ENCODE measurements at regions not wholly inside any gene's neighbourhood (a gene's known extent, or its start where the extent isn't known, plus 50 kb on each side); places are given as distances from the start of the nearest gene placed in this dataset.

- Histone ChIP-seq H2BK120ac (ENCODE audit: low read depth, low read length) (no peak overlapping the region), H3K18ac (ENCODE audit: low read length) (no peak overlapping the region), H3K4me1 (ENCODE audit: control insufficient read depth, low read depth, low read length) (no peaks in the 10 kb centered on the region), H3K9ac (ENCODE audit: low read length) (no peak overlapping the region), H3K4ac (ENCODE audit: low read depth, low read length) (no peak overlapping the region), H2AK5ac (ENCODE audit: low read length) (no peak overlapping the region), H3K27ac (ENCODE audit: low read depth, low read length) (no peak overlapping the region), H4K8ac (ENCODE audit: low read depth, low read length) (no peak overlapping the region), H3K79me2 (ENCODE audit: control insufficient read depth, insufficient read depth, low read length) (no peaks in the 10 kb centered on the region), H2BK15ac (replicated peaks; ENCODE audit: low read depth) (no peak overlapping the region), H3K4me3 (ENCODE audit: low read length) (no peak overlapping the region), H2BK5ac (ENCODE audit: low read length) (no peak overlapping the region), H3K79me1 (ENCODE audit: low read length) (no peaks in the 10 kb centered on the region), H3K4me2 (ENCODE audit: low read length) (no peak overlapping the region), H3K56ac (ENCODE audit: low read length) (no peak overlapping the region), H3K36me3 (ENCODE audit: control insufficient read depth, insufficient read depth, low read length) (no peaks in the 10 kb centered on the region), H3K27me3 (ENCODE audit: insufficient read depth, low read length, poor library complexity) (no peaks in the 10 kb centered on the region), H4K5ac (ENCODE audit: low read length) (no peak overlapping the region), H3K23ac (ENCODE audit: low read length) (no peak overlapping the region)
- no peak for DNase-seq
- WGBS (ENCODE audit: extremely low coverage, insufficient coverage, low lambda C conversion rate), result 100% methylated on average over 1 of the region's 2 CpGs
These were observed 133.2 kb upstream of the HDGFL1 start for GRCh38 chr6:22436134-22436533.

GRCh38 chr6:22437665-22438064 is 131.7 kb upstream of the HDGFL1 start:
- H3K27me3 ChIP-seq (ENCODE audit: insufficient read depth, low read length, poor library complexity), result no peaks in the 10 kb centered on the region
- no CpG with 5 or more reads among the region's 1 CpG for WGBS (ENCODE audit: extremely low coverage, insufficient coverage, low lambda C conversion rate)
- H3K36me3 ChIP-seq (ENCODE audit: control insufficient read depth, insufficient read depth, low read length), result no peaks in the 10 kb centered on the region
- H3K9ac ChIP-seq (ENCODE audit: low read length), result no peak overlapping the region
- H3K79me2 ChIP-seq (ENCODE audit: control insufficient read depth, insufficient read depth, low read length), result no peaks in the 10 kb centered on the region
- no peak overlapping the region for H3K18ac ChIP-seq (ENCODE audit: low read length)
- no peaks in the 10 kb centered on the region for H3K79me1 ChIP-seq (ENCODE audit: low read length)
- H4K8ac ChIP-seq (ENCODE audit: low read depth, low read length), result no peak overlapping the region
- no peak overlapping the region for H3K23ac ChIP-seq (ENCODE audit: low read length)
- no peak overlapping the region for H3K56ac ChIP-seq (ENCODE audit: low read length)
- H3K4me1 ChIP-seq (ENCODE audit: control insufficient read depth, low read depth, low read length), result no peaks in the 10 kb centered on the region
- H3K4me2 ChIP-seq (ENCODE audit: low read length), result no peak overlapping the region
- no peak overlapping the region for H2BK120ac ChIP-seq (ENCODE audit: low read depth, low read length)
- H2AK5ac ChIP-seq (ENCODE audit: low read length), result no peak overlapping the region
- no peak overlapping the region for H4K5ac ChIP-seq (ENCODE audit: low read length)
- no peak overlapping the region for H2BK5ac ChIP-seq (ENCODE audit: low read length)
- no peak overlapping the region for H3K4me3 ChIP-seq (ENCODE audit: low read length)
- H2BK15ac ChIP-seq (replicated peaks; ENCODE audit: low read depth), result no peak overlapping the region
- no peak overlapping the region for H3K27ac ChIP-seq (ENCODE audit: low read depth, low read length)
- DNase-seq, result no peak
- no peak overlapping the region for H3K4ac ChIP-seq (ENCODE audit: low read depth, low read length)

GRCh38 chr6:22442826-22443225 is 126.5 kb upstream of the HDGFL1 start:
- H3K27me3 ChIP-seq (ENCODE audit: insufficient read depth, low read length, poor library complexity), result no peaks in the 10 kb centered on the region
- H2BK120ac ChIP-seq (ENCODE audit: low read depth, low read length), result no peak overlapping the region
- no peak overlapping the region for H3K4ac ChIP-seq (ENCODE audit: low read depth, low read length)
- no peaks in the 10 kb centered on the region for H3K79me1 ChIP-seq (ENCODE audit: low read length)
- H3K36me3 ChIP-seq (ENCODE audit: control insufficient read depth, insufficient read depth, low read length), result no peaks in the 10 kb centered on the region
- no peaks in the 10 kb centered on the region for H3K79me2 ChIP-seq (ENCODE audit: control insufficient read depth, insufficient read depth, low read length)
- no peak overlapping the region for H2BK5ac ChIP-seq (ENCODE audit: low read length)
- H3K4me1 ChIP-seq (ENCODE audit: control insufficient read depth, low read depth, low read length), result no peaks in the 10 kb centered on the region
- H3K9ac ChIP-seq (ENCODE audit: low read length), result no peak overlapping the region
- no peak overlapping the region for H2BK15ac ChIP-seq (replicated peaks; ENCODE audit: low read depth)
- no peak overlapping the region for H3K4me3 ChIP-seq (ENCODE audit: low read length)
- no peak overlapping the region for H3K4me2 ChIP-seq (ENCODE audit: low read length)
- no peak overlapping the region for H3K18ac ChIP-seq (ENCODE audit: low read length)
- no peak overlapping the region for H4K5ac ChIP-seq (ENCODE audit: low read length)
- no peak overlapping the region for H4K8ac ChIP-seq (ENCODE audit: low read depth, low read length)
- H3K23ac ChIP-seq (ENCODE audit: low read length), result no peak overlapping the region
- no peak overlapping the region for H3K27ac ChIP-seq (ENCODE audit: low read depth, low read length)
- no CpG with 5 or more reads among the region's 1 CpG for WGBS (ENCODE audit: extremely low coverage, insufficient coverage, low lambda C conversion rate)
- no peak overlapping the region for H3K56ac ChIP-seq (ENCODE audit: low read length)
- H2AK5ac ChIP-seq (ENCODE audit: low read length), result no peak overlapping the region
- no peak for DNase-seq

GRCh38 chr6:22444330-22444729 is 125.0 kb upstream of the HDGFL1 start:
- Histone ChIP-seq H3K4me1 (ENCODE audit: control insufficient read depth, low read depth, low read length) (no peaks in the 10 kb centered on the region), H3K27me3 (ENCODE audit: insufficient read depth, low read length, poor library complexity) (no peaks in the 10 kb centered on the region), H4K5ac (ENCODE audit: low read length) (no peak overlapping the region), H3K79me2 (ENCODE audit: control insufficient read depth, insufficient read depth, low read length) (no peaks in the 10 kb centered on the region), H3K18ac (ENCODE audit: low read length) (no peak overlapping the region), H3K56ac (ENCODE audit: low read length) (no peak overlapping the region), H3K4ac (ENCODE audit: low read depth, low read length) (no peak overlapping the region), H2BK120ac (ENCODE audit: low read depth, low read length) (no peak overlapping the region), H2BK5ac (ENCODE audit: low read length) (no peak overlapping the region), H3K4me2 (ENCODE audit: low read length) (no peak overlapping the region), H2BK15ac (replicated peaks; ENCODE audit: low read depth) (no peak overlapping the region), H3K36me3 (ENCODE audit: control insufficient read depth, insufficient read depth, low read length) (no peaks in the 10 kb centered on the region), H3K4me3 (ENCODE audit: low read length) (no peak overlapping the region), H4K8ac (ENCODE audit: low read depth, low read length) (no peak overlapping the region), H3K9ac (ENCODE audit: low read length) (no peak overlapping the region), H3K23ac (ENCODE audit: low read length) (no peak overlapping the region), H3K79me1 (ENCODE audit: low read length) (no peaks in the 10 kb centered on the region), H2AK5ac (ENCODE audit: low read length) (no peak overlapping the region), H3K27ac (ENCODE audit: low read depth, low read length) (no peak overlapping the region)
- no CpG with 5 or more reads among the region's 3 CpGs for WGBS (ENCODE audit: extremely low coverage, insufficient coverage, low lambda C conversion rate)
- no peak for DNase-seq

- no peak overlapping the region for H3K18ac ChIP-seq (ENCODE audit: low read length)
- no peak overlapping the region for H4K8ac ChIP-seq (ENCODE audit: low read depth, low read length)
- H3K27ac ChIP-seq (ENCODE audit: low read depth, low read length), result no peak overlapping the region
- no CpG with 5 or more reads among the region's 2 CpGs for WGBS (ENCODE audit: extremely low coverage, insufficient coverage, low lambda C conversion rate)
- no peak overlapping the region for H3K23ac ChIP-seq (ENCODE audit: low read length)
- H3K4ac ChIP-seq (ENCODE audit: low read depth, low read length), result no peak overlapping the region
- H2AK5ac ChIP-seq (ENCODE audit: low read length), result no peak overlapping the region
- H3K4me2 ChIP-seq (ENCODE audit: low read length), result no peak overlapping the region
- no peak overlapping the region for H3K4me3 ChIP-seq (ENCODE audit: low read length)
- DNase-seq, result no peak
- H2BK15ac ChIP-seq (replicated peaks; ENCODE audit: low read depth), result no peak overlapping the region
- H3K36me3 ChIP-seq (ENCODE audit: control insufficient read depth, insufficient read depth, low read length), result no peaks in the 10 kb centered on the region
- no peaks in the 10 kb centered on the region for H3K27me3 ChIP-seq (ENCODE audit: insufficient read depth, low read length, poor library complexity)
- no peaks in the 10 kb centered on the region for H3K4me1 ChIP-seq (ENCODE audit: control insufficient read depth, low read depth, low read length)
- no peak overlapping the region for H3K56ac ChIP-seq (ENCODE audit: low read length)
- no peak overlapping the region for H2BK5ac ChIP-seq (ENCODE audit: low read length)
- H3K79me2 ChIP-seq (ENCODE audit: control insufficient read depth, insufficient read depth, low read length), result no peaks in the 10 kb centered on the region
- no peak overlapping the region for H2BK120ac ChIP-seq (ENCODE audit: low read depth, low read length)
- H3K79me1 ChIP-seq (ENCODE audit: low read length), result no peaks in the 10 kb centered on the region
- no peak overlapping the region for H3K9ac ChIP-seq (ENCODE audit: low read length)
- H4K5ac ChIP-seq (ENCODE audit: low read length), result no peak overlapping the region
These were observed 123.4 kb upstream of the HDGFL1 start for GRCh38 chr6:22445946-22446345.
